ENCODE measurements at regions not wholly inside any gene's neighbourhood (a gene's known extent, or its start where the extent isn't known, plus 50 kb on each side); places are given as distances from the start of the nearest gene placed in this dataset.

GRCh38 chr5:54705994-54706653, 188.6 kb downstream of the SNX18 start:
- DNase-seq: no peak

GRCh38 chr5:54704825-54705224, 187.3 kb downstream of the SNX18 start:
- DNase-seq: no peak

DNA sequence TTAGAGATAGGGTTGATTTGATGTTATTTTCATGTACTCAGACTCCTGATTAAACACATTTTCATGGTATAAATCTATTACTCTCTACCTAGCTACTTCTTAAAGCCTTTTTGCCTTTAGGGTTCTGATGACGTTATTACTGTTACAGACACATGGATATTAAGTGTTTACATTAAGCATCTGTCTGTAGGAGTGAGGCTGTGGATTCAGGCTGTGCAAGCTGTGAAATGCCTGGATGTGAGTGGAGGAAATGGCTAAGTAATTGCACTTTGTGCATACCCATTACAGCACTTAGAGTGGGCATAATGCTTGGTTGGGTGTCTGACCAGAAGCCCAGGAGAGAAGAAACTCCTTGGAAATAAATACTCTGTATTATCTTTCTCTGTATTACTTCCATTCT, 186.8 kb downstream of the SNX18 start:
- DNase-seq: no peak

- no peak for DNase-seq
Observed at GRCh38 chr5:54703565-54704255, 186.2 kb downstream of the SNX18 start.

DNA sequence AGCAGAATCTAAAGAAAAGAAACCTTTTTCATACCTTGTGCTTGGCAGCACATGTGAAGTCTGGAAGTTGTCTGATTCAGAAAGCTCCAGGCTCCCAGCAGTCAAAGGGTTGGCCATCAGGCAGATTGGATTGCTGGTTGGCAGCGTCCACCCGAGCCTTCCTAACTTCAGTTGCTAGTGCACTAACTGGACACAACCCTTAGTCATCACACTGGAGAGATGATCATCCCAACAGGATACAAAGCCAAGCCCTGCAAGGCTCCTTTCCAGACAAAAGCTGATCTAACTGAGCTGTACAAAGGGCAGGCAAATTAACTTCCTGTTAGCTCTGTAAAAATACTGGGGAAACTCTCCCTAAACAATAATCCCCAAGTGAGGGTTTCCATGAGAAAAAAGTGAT, 185.6 kb downstream of the SNX18 start:
- DNase-seq: no peak

DNA sequence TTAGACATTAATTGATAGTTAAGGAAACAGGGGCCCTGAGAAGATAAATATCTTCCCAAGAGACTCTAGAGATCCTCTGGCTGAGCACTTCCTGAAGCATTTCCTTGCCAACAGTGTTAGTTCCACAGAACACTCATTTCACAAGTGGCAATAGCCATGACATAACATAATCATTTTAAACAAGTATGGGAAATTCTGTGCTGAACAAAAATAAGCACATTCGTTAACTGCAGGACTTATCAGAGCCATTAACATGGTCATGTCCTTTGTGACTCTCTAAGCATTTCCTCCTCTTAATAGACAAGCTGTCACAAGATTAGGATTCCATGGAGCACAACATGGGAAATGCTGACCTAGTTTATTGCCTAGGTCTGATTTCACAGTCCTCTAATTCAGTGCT, 184.9 kb downstream of the SNX18 start:
- no peak for DNase-seq

DNA sequence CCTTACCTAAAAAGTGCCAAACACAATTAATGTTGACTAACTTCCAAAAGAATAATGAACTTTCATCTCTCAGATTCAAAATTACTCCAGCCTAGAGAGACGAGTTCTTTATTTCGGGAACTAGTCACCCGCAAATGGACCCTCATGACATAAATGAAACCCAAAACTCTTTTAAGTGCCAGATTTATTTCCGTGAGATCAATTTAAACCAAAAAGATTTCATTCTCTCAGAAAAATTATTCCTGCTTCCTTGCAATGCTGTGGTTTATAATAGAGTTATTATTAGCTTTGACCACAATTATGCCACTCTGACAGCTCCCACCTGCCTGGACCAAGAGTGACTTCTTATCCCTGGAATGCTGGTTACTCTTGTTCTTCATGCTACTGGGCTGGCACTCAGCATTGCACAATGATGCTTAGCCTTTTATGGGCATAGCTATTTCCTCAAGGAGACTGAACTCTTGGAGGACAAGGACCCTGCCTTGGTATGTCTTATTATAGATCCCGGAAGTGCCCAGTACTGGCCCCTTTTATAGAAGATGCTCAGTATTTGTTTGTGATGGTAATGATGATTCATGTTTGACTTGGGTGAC, 183.5 kb downstream of the SNX18 start:
- DNase-seq: no peak

DNA sequence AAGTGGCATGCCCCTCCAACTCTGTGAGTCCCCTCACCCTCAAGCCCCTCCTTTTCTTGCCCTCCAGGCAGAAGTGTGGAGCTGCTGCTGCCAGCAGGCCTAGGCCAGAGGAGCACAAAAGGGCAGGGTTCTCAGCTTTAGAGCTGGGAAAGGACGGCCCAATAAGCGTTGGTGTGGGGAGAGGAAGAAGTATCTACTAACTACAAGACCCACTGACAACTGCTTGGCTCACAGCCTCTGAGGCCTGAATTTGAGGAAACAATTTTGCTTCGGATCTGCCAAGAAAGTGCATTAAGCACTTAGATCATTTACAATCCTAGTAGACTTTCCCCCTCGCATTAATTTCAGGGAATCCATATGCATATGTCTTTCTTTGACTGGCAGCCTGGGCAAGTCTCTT, 179.4 kb downstream of the SNX18 start:
- DNase-seq: no peak

- no peak for DNase-seq
Observed at GRCh38 chr5:54696346-54696745, 178.8 kb downstream of the SNX18 start.

- no peak for DNase-seq
Observed at GRCh38 chr5:54695198-54695966, 177.8 kb downstream of the SNX18 start.

DNA sequence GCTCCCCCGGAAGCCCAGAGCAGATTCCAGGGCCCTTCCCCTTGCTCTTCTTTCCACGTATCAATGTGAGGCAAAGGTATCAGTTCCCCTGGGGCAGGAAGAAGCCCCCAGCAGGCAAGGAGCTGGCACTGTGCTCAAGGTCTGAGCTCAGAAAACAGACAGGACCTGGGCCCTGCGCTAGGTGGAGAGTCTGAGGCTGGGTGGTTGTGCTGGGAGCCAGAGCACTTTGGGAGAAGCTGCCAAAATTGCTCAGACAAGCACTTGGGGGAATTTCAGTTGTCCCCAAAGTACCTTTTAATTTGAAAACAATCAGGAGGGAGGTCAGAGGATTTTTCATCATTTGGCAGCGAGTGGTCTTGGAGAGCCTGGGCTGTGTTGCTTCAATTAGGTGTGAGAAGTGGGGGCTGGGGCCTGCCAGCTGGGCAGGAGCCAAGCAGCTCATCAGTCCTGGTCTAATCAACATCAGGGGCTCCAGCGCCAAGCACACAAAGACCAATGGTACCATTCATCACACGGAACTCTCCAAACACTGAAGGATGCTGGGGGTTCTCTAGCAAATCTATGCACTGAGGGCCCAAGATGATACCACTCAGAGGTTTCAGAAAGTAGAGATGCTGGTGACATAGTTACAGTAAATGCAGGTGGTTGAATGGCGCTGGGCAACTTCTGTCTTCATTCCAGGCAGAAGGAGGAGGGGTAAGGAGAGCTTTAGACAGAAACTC, 176.5 kb downstream of the SNX18 start:
- DNase-seq: no peak

DNA sequence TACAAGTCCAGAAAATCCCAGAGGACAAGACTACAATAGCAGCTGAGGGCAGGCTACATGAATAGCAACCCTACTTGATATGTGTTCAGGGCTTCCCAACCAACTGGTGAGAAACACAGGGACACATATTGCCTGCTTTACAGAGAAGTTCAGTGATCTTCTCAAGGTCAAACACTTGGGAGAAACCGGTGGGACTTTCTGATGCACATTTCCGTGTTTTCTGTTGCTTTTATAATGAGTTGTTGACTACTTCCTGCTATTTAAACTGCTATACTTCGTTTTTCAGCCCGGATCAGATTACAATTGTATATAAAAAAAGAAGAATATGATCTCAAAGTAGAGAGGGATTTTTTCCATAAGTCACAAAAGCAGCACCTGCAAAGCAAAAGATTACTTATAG, 175.1 kb downstream of the SNX18 start:
- no peak for DNase-seq

- DNase-seq: no peak
Observed at GRCh38 chr5:54691656-54692055, 174.1 kb downstream of the SNX18 start.

- DNase-seq: no peak
Observed at GRCh38 chr5:54689411-54690251, 172.1 kb downstream of the SNX18 start.

DNA sequence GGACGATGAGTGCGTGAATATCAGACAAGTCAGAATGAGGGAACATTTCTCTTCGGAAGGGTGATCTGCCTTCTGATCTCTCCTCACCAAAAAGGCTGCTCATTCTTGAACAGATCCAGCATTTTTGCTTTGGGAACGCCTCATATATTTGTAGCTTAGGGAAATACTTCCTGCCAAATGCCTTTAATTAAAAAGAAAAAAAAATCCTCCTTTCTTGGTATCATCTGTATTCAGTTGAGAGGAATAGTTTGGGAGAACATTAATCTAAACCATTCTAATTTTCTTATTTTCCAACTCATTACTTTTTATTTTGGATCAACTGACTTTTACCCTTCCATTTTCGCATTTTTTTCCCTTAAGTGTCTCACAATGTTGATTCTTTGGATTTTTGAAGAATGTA, 163.4 kb downstream of the SNX18 start:
- DNase-seq: no peak

DNA sequence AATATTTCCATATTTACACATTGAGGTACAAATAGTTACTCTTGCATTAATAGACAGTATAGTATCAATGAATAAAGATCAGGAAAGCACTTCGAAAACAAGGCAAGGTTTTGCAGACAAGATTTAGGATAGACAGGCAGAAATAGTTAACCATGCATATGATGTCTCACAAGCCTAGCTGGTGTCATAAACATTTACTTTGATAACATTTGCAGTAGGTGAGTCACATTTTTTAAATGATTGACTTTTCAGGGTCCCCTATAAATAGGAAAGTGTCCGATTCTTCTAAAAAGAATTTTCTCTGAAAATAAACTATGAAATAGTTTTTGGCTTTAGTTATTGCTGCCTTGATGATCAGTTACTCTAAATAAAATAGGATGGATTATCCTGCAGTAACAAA, 162.1 kb downstream of the SNX18 start:
- no peak for DNase-seq

- no peak for DNase-seq
Observed at GRCh38 chr5:54678737-54679136, 161.2 kb downstream of the SNX18 start.

DNA sequence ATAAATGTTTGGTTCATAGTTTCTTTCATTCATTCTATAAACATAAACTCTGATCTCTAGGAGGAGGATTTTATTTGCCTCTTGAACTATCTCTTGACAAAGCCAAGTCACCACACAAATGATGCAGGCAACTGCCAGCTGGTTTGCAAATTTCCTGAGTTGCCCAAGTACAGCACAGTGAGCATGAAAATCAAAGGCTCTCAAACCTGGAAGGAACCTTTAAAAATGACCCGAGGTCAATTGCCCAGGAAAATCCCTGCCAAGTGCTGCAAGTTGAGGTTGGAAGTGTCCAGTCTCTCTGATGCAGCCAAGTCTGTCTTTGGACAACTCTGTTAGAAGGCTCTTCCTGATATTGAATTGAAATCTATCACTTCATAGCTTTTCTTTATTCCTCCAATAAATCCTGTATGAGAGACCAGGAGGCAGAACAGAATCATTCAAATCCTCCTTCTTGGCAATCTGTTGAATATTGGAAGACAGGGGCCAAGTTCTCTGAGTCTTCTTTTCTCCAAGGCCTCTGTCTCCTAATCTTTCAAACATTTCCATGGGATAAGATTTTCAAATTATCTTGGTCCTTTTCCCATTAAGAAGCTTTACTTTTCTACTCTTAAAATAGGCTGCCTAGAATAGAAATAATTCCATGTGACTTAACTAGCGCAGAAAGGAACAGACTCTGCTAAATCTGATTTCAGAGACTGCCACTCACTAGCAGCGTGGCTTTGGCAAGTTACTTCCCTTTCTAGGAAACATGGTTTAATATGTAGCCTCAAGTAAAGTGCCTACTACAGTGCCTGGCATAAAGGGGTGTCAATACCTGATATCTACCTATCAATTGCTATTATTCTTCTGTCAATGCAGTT, 159.2 kb downstream of the SNX18 start:
- peak in 1 of 2 experiments; percentile 6 for DNase-seq

DNA sequence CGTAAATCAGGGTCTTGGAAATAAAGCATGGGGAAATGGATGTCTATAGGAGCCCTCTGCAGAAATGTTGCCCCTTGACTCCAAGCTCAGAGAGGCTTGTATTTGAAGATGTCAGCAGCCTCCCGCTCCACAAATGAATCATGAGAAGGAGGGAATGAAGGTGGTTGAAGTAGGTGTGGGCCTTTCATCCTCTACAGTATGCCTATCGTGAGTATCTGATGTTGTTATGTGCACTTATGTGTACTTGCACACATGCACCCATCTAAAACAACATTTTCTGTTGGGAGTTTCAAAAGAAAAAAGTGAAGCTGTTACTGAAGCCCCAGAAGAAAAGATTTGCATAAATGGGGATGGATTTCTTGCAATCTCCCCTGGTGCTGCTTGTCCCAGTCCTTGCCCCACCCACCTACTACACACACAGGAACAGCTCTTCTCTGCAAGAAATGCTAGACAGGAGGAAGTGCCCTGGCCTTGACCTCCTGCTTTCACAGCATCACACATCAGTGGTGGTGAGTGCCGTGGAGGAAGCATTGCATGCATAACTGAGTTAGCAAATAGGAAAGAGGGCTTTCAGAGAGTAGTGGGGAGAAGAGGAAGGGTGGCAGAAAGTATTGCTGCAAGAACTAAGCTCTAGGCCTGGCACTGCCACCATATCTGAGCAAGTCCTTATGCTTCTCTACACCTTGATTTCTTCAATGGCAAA, 156.1 kb downstream of the SNX18 start:
- DNase-seq: peak; percentile 64 to 78

DNA sequence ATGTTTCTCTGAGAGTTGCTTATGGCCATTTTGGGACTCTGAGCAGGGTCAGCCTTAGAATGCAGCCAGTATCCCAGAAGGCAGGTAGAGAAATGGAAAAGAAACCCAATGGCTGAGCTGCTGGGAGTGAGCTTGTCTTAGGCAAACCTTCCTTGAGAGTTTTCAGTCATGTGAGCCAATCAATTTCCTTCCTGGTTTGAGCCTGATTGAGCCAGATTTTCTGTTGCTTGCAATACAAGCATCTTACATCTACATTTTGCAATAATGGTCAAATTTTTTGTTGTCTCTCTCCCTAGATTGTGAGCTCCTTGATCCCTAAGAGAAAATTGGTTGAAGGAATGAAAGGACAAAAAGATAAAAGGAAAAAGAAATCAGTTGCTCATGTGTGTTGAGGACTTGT, 155.3 kb downstream of the SNX18 start:
- DNase-seq: no peak

All from Kasumi-1 (cell line).